SK-N-SH treated with all-trans-retinoic acid at 6 μM for 48 hours (cell line): ENCODE measurements at regions not wholly inside any gene's neighbourhood (a gene's known extent, or its start where the extent isn't known, plus 50 kb on each side); places are given as distances from the start of the nearest gene placed in this dataset.

Source experiments
- ARNTL ChIP-seq: fragments of 450-650 bp; formaldehyde crosslinking; IDR thresholded peaks from 2 replicates; pipeline ENCODE4 v1.5.0; 2020; ENCODE audit warnings: low read depth, mild to moderate bottlenecking, moderate library complexity, borderline replicate concordance
- BACH2 ChIP-seq: fragments of 250-450 bp; sonication (Bioruptor Pico); IDR thresholded peaks from 2 replicates; pipeline ENCODE4 v1.9.0; 2021; ENCODE audit warnings: mild to moderate bottlenecking, borderline replicate concordance
- ESRRG ChIP-seq: fragments of 250-450 bp; sonication (Bioruptor Pico); IDR thresholded peaks from 2 replicates; pipeline ENCODE4 v1.6.1; 2021; ENCODE audit warnings: mild to moderate bottlenecking
- PATZ1 ChIP-seq: fragments of 250-450 bp; sonication (Bioruptor Pico); IDR thresholded peaks from 2 replicates; pipeline ENCODE4 v1.8.0; 2020; ENCODE audit warnings: mild to moderate bottlenecking, moderate library complexity, borderline replicate concordance
- POU6F1 ChIP-seq: fragments of 250-450 bp; sonication (Bioruptor Pico); IDR thresholded peaks from 2 replicates; pipeline ENCODE4 v1.8.0; 2021; ENCODE audit warnings: low read depth, mild to moderate bottlenecking, moderate library complexity, borderline replicate concordance
- RARB ChIP-seq: fragments of 250-450 bp; sonication (Bioruptor Pico); IDR thresholded peaks from 2 replicates; pipeline ENCODE4 v1.8.0; 2021; ENCODE audit warnings: mild to moderate bottlenecking, moderate library complexity
- ZC3H10 ChIP-seq: fragments of 250-450 bp; sonication (Bioruptor Pico); IDR thresholded peaks from 2 replicates; pipeline ENCODE4 v1.5.1; 2021; ENCODE audit warnings: mild to moderate bottlenecking, moderate library complexity
- ZFP3 ChIP-seq: fragments of 250-450 bp; sonication (Bioruptor Pico); IDR thresholded peaks from 2 replicates; pipeline ENCODE4 v1.5.0; 2020; ENCODE audit warnings: mild to moderate bottlenecking, moderate library complexity
- ZNF565 ChIP-seq: fragments of 450-650 bp; formaldehyde crosslinking; conservative IDR thresholded peaks from 2 replicates; pipeline ENCODE4 v1.5.0; 2020; ENCODE audit warnings: low read depth, mild to moderate bottlenecking, moderate library complexity
- ZNF70 ChIP-seq: fragments of 450-650 bp; formaldehyde crosslinking; IDR thresholded peaks from 2 replicates; pipeline ENCODE4 v1.5.0; 2020; ENCODE audit warnings: mild to moderate bottlenecking, moderate library complexity

- TF ChIP-seq ARNTL: no peak
- TF ChIP-seq ZC3H10: no peak
- TF ChIP-seq ZNF70 (CRISPR knock-in tag): no peak
- no peak for TF ChIP-seq RARB (CRISPR knock-in tag)
- no peak for TF ChIP-seq PATZ1 (CRISPR knock-in tag)
- no peak for TF ChIP-seq ZNF565 (CRISPR knock-in tag)
- no peak for TF ChIP-seq ZFP3 (CRISPR knock-in tag)
- TF ChIP-seq POU6F1 (CRISPR knock-in tag): no peak
- no peak for TF ChIP-seq ESRRG (CRISPR knock-in tag)
- no peak for TF ChIP-seq BACH2 (CRISPR knock-in tag)
These were observed 475.5 kb downstream of the RPS24 start for GRCh38 chr10:78508955-78509748.
